OCI-LY7 (cell line): ENCODE measurements at regions not wholly inside any gene's neighbourhood (a gene's known extent, or its start where the extent isn't known, plus 50 kb on each side); places are given as distances from the start of the nearest gene placed in this dataset.

Experiments
- BruUV-seq: library from RNA; stranded (reverse); fragments of 400-500 nt; replicated peaks from 2 replicates; lab custom pipeline; 2021; lab: Mats Ljungman, UMichigan
- CTCF ChIA-PET: fragments of 300-600 bp; sonication (Branson Sonifier 250); formaldehyde crosslinking; loops from one replicate; lab custom pipeline; 2022; ENCODE audit warnings: antibody characterized with exemption; ENCODE audit not compliant: unreplicated experiment; lab: Charles Lee
- POLR2A ChIA-PET: fragments of 300-600 bp; sonication (Branson Sonifier 250); formaldehyde crosslinking; loops from one replicate; lab custom pipeline; 2022; ENCODE audit warnings: antibody characterized with exemption; lab: Charles Lee
- DNase-seq: peaks from one replicate; pipeline ENCODE4 v3.0.0-alpha.2; 2015; ENCODE audit warnings: low spot score
- H2AFZ ChIP-seq: fragments of 200-600 bp; sonication (generic), shearing (Covaris generic); 2 replicates; pipeline ENCODE4 v1.6.1; 2014; ENCODE audit warnings: mild to moderate bottlenecking, antibody characterized with exemption, low read length, moderate library complexity
- H3K27ac ChIP-seq: fragments of 200-600 bp; sonication (generic); 2 replicates; pipeline ENCODE4 v1.5.1; 2014; ENCODE audit warnings: mixed run types, low read depth, mild to moderate bottlenecking, moderate library complexity, low read length, inconsistent platforms; ENCODE audit not compliant: poor library complexity, severe bottlenecking
- H3K36me3 ChIP-seq: fragments of 200-600 bp; sonication (generic); 2 replicates; pipeline ENCODE4 v1.6.1; 2014; ENCODE audit warnings: mild to moderate bottlenecking, antibody characterized with exemption, low read length, moderate library complexity, mixed read lengths; ENCODE audit not compliant: insufficient read depth
- H3K4me1 ChIP-seq: fragments of 200-600 bp; sonication (generic); 2 replicates; pipeline ENCODE4 v1.5.1; 2014; ENCODE audit warnings: mild to moderate bottlenecking, low read length; ENCODE audit not compliant: insufficient read depth, poor library complexity, severe bottlenecking
- H3K4me2 ChIP-seq: fragments of 200-600 bp; sonication (generic); 2 replicates; pipeline ENCODE4 v1.6.1; 2014; ENCODE audit warnings: mild to moderate bottlenecking, low read length
- H3K4me3 ChIP-seq: fragments of 200-600 bp; sonication (generic); 2 replicates; pipeline ENCODE4 v1.5.1; 2014; ENCODE audit warnings: mild to moderate bottlenecking, low read depth, low read length; ENCODE audit not compliant: poor library complexity, severe bottlenecking
- H3K79me2 ChIP-seq: fragments of 200-600 bp; sonication (generic); 2 replicates; pipeline ENCODE4 v1.6.1; 2016; ENCODE audit warnings: low read depth, mild to moderate bottlenecking, low read length, moderate library complexity, mixed read lengths; ENCODE audit not compliant: insufficient read depth
- H3K9me2 ChIP-seq: fragments of 200-600 bp; sonication (generic); 2 replicates; pipeline ENCODE4 v1.6.1; 2016; ENCODE audit warnings: mild to moderate bottlenecking, low read length, mixed read lengths; ENCODE audit not compliant: insufficient read depth
- H3K9me3 ChIP-seq: fragments of 200-600 bp; sonication (generic); 2 replicates; pipeline ENCODE4 v1.6.1; 2014; ENCODE audit warnings: mild to moderate bottlenecking, mixed run types, low read length, mixed read lengths
- H4K20me1 ChIP-seq: fragments of 200-600 bp; sonication (generic); 2 replicates; pipeline ENCODE4 v1.6.1; 2014; ENCODE audit warnings: mild to moderate bottlenecking, antibody characterized with exemption, low read length, moderate library complexity, mixed read lengths; ENCODE audit not compliant: insufficient read depth
- EZH2phosphoT487 ChIP-seq: fragments of 200-600 bp; sonication (generic); IDR thresholded peaks from 2 replicates; pipeline ENCODE4 v1.6.1; 2018; ENCODE audit warnings: low read depth, borderline replicate concordance, mild to moderate bottlenecking, mixed run types, antibody characterized with exemption, low read length, moderate library complexity, mixed read lengths
- intact Hi-C: fragments of 100-400 bp; cut with micrococcal nuclease; formaldehyde crosslinking; loops from one replicate; pipeline ENCODE4 v1.10.0; 2022; ENCODE audit not compliant: unreplicated experiment
- TF ChIP-seq, protein P1 (sequence below): fragments of 200-600 bp; sonication (generic); conservative IDR thresholded peaks from 2 replicates; pipeline ENCODE4 v1.5.1; 2014; ENCODE audit warnings: mild to moderate bottlenecking, antibody characterized with exemption, low read length, moderate library complexity, mixed read lengths

DNA sequence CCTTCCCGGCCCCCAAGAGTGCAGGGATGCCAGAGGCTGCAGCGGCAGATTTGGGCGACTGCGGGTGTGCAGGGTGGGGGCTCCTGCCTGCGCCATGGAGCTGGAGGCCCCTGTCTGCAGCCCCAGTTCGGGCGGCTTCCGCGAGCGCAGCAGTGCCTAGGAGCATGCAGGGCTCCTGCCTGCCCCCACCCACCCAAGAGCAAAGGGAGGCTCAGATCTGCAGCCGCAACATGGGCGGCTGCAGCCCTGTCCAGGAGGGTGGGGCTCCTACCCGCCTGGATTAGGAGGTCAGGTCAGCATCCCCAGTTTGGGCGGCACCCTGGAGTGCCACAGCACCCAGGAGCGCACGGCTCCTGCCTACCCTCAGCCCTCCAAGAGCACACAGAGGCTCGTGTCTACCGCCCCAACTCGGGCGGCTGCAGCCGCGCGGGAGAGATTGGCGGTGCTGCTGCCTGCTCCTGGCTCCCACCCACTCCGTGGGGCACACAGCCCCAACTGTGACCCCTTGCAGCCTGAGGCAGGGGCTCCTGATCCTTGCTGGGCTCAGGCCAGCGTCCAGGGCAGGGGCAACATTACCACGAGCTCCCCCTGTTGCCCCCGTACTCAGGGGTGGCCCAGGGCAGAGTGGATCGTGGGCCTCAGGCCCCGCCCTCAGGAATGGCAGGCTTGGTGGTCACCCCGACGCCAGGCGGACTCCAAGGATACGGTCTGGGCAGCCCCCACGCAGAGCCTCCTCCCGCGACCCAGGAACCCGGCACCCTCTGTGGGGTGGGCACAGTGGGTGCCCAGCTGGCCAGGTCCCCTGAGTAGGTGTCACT lies 55.5 kb upstream of the UNC93A start:
- no peak overlapping the region for H3K4me3 ChIP-seq
- no peak overlapping the region for H2AFZ ChIP-seq
- POLR2A ChIA-PET: no interaction called here
- BruUV-seq: no TSS peak
- CTCF ChIA-PET: no interaction called here
- H4K20me1 ChIP-seq: no peaks in the 10 kb centered on the region
- H3K9me3 ChIP-seq: no peaks in the 10 kb centered on the region
- no peaks in the 10 kb centered on the region for H3K79me2 ChIP-seq
- no peaks in the 10 kb centered on the region for H3K4me1 ChIP-seq
- H3K27ac ChIP-seq: no peak overlapping the region
- no peak for DNase-seq
- intact Hi-C loops: no loop called here
- no peak for TF ChIP-seq EZH2phosphoT487
- TF ChIP-seq, protein P1, sequence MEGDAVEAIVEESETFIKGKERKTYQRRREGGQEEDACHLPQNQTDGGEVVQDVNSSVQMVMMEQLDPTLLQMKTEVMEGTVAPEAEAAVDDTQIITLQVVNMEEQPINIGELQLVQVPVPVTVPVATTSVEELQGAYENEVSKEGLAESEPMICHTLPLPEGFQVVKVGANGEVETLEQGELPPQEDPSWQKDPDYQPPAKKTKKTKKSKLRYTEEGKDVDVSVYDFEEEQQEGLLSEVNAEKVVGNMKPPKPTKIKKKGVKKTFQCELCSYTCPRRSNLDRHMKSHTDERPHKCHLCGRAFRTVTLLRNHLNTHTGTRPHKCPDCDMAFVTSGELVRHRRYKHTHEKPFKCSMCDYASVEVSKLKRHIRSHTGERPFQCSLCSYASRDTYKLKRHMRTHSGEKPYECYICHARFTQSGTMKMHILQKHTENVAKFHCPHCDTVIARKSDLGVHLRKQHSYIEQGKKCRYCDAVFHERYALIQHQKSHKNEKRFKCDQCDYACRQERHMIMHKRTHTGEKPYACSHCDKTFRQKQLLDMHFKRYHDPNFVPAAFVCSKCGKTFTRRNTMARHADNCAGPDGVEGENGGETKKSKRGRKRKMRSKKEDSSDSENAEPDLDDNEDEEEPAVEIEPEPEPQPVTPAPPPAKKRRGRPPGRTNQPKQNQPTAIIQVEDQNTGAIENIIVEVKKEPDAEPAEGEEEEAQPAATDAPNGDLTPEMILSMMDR: no peak
- H3K4me2 ChIP-seq: no peak overlapping the region
- no peaks in the 10 kb centered on the region for H3K9me2 ChIP-seq
- H3K36me3 ChIP-seq: no peaks in the 10 kb centered on the region

- CTCF ChIA-PET: no interaction called here
Measured at GRCh38 chr6:167236239-167236571, 54.9 kb upstream of the UNC93A start.

More at GRCh38 chr6:167236239-167236571, 54.9 kb upstream of the UNC93A start:
- no peak for DNase-seq
- Histone ChIP-seq H3K9me3 (no peaks in the 10 kb centered on the region), H3K27ac (no peak overlapping the region), H3K4me3 (no peak overlapping the region), H3K36me3 (no peaks in the 10 kb centered on the region), H3K9me2 (no peaks in the 10 kb centered on the region), H3K4me2 (no peak overlapping the region), H3K79me2 (no peaks in the 10 kb centered on the region), H4K20me1 (no peaks in the 10 kb centered on the region), H2AFZ (no peak overlapping the region), H3K4me1 (no peaks in the 10 kb centered on the region)
- TF ChIP-seq, protein P1: no peak
- no peak for TF ChIP-seq EZH2phosphoT487
- POLR2A ChIA-PET: interaction anchor here (0.5 kb wide), 1 partner anchor 55 kb away, joined by 3 read pairs; the partner anchor contains the start of gene UNC93A
- intact Hi-C loops: no loop called here
- BruUV-seq: no TSS peak
